HFFc6 (cell line): ENCODE measurements at regions not wholly inside any gene's neighbourhood (a gene's known extent, or its start where the extent isn't known, plus 50 kb on each side); places are given as distances from the start of the nearest gene placed in this dataset.
"Not testable (repeated sequence)": the region's sequence is repeated elsewhere in the genome, so short reads cannot be mapped to it uniquely, and the experiment has no call there.

Experiments
- DNase-seq: peaks from one replicate; pipeline ENCODE4 v3.0.0-alpha.2; 2018
- H3K27ac Mint-ChIP-seq: 2 replicates; pipeline ENCODE4 v1.8.0; 2020; ENCODE audit warnings: mild to moderate bottlenecking, mixed read lengths
- H3K27me3 Mint-ChIP-seq: 2 replicates; pipeline ENCODE4 v1.8.0; 2021; ENCODE audit warnings: mild to moderate bottlenecking, moderate library complexity, mixed read lengths; ENCODE audit not compliant: insufficient read depth
- H3K36me3 Mint-ChIP-seq: 2 replicates; pipeline ENCODE4 v1.8.0; 2021; ENCODE audit warnings: low read depth, mixed read lengths
- H3K4me1 Mint-ChIP-seq: 2 replicates; pipeline ENCODE4 v1.8.0; 2020; ENCODE audit warnings: low read depth, mixed read lengths
- H3K4me3 Mint-ChIP-seq: 2 replicates; pipeline ENCODE4 v1.8.0; 2020; ENCODE audit warnings: mild to moderate bottlenecking, moderate library complexity, mixed read lengths
- H3K9me3 Mint-ChIP-seq: 2 replicates; pipeline ENCODE4 v1.8.0; 2020; ENCODE audit warnings: mild to moderate bottlenecking, mixed read lengths
- CTCF ChIP-seq: fragments of 200-600 bp; sonication (generic); IDR thresholded peaks from 2 replicates; pipeline ENCODE4 v1.5.0; 2021; ENCODE audit warnings: antibody characterized with exemption, mild to moderate bottlenecking

- Mint-ChIP-seq H3K27ac (no peak overlapping the region), H3K36me3 (peaks cover 8% of the 10 kb centered on the region), H3K9me3 (peaks cover 21% of the 10 kb centered on the region), H3K4me1 (peaks cover 10% of the 10 kb centered on the region), H3K4me3 (no peak overlapping the region), H3K27me3 (peaks cover 3% of the 10 kb centered on the region)
- TF ChIP-seq CTCF = no peak
- no peak for DNase-seq
These were observed 79.6 kb downstream of the C9orf50 start for GRCh38 chr9:129541270-129541669.

GRCh38 chr9:129539446-129539845 is 81.5 kb downstream of the C9orf50 start:
- Mint-ChIP-seq H3K4me1 (no peaks in the 10 kb centered on the region), H3K4me3 (no peak overlapping the region), H3K36me3 (peaks cover 8% of the 10 kb centered on the region), H3K27ac (no peak overlapping the region), H3K9me3 (peaks cover 21% of the 10 kb centered on the region), H3K27me3 (peaks cover 3% of the 10 kb centered on the region)
- TF ChIP-seq CTCF = no peak
- DNase-seq = no peak

- H3K9me3 Mint-ChIP-seq = peaks cover 14% of the 10 kb centered on the region
- H3K4me3 Mint-ChIP-seq, H3K27ac Mint-ChIP-seq, H3K27me3 Mint-ChIP-seq, H3K4me1 Mint-ChIP-seq, DNase-seq: not testable (repeated sequence)
- peaks cover 15% of the 10 kb centered on the region for H3K36me3 Mint-ChIP-seq
These were observed 89.0 kb downstream of the C9orf50 start for GRCh38 chr9:129531860-129532402.

GRCh38 chr9:129527955-129528354 is 92.9 kb downstream of the C9orf50 start:
- Mint-ChIP-seq H3K4me1 (peaks cover 11% of the 10 kb centered on the region), H3K36me3 (peaks cover 15% of the 10 kb centered on the region), H3K9me3 (peaks cover 20% of the 10 kb centered on the region), H3K27me3 (peaks cover 17% of the 10 kb centered on the region)
- not testable (repeated sequence) for H3K27ac Mint-ChIP-seq, DNase-seq, H3K4me3 Mint-ChIP-seq

- no peak for DNase-seq
- TF ChIP-seq CTCF = no peak
- no peak overlapping the region for H3K4me3 Mint-ChIP-seq
- H3K9me3 Mint-ChIP-seq = peaks cover 20% of the 10 kb centered on the region
- H3K4me1 Mint-ChIP-seq = peaks cover 5% of the 10 kb centered on the region; the same call in 1 of the 2 replicates
- peaks cover 15% of the 10 kb centered on the region for H3K27me3 Mint-ChIP-seq
- no peak overlapping the region for H3K27ac Mint-ChIP-seq
- peaks cover 15% of the 10 kb centered on the region for H3K36me3 Mint-ChIP-seq
These were observed 95.2 kb downstream of the C9orf50 start for GRCh38 chr9:129525656-129526196.

DNA sequence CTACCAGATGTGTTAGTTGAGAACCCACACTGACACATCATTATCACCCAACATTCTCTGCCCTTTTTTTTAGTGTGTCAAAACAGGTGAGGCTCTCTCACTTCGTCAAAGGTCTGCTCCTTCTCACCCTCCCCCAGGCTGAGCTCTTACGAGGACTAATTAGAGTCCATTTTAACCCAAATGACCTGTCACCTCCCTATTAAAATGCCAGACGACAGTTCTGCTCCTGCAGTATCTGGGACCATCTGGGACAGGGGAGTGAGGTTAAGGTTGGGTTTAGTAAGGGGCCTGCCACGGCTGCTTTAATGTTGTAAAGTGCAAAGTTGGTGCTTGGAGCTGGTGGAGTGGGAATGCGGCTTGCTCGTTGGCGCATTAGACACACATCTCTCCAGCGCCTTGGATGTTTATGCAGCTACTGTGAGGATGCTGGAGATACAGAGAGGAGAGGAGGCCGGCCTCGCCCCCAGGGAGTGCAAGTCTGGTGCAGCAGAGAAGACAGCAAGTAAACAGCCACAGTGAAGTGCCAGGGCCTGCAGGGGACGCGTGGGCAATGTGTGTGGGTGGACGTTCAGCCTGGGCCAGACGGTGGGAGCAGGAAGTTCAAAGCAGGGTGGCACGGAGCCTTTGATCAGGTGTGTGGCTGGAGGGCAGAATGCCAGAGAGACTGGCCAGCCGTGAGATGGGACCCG is 96.2 kb downstream of the C9orf50 start:
- peaks cover 15% of the 10 kb centered on the region for H3K27me3 Mint-ChIP-seq
- TF ChIP-seq CTCF = no peak
- H3K4me1 Mint-ChIP-seq = peaks cover 5% of the 10 kb centered on the region; the same call in 1 of the 2 replicates
- no peak overlapping the region for H3K4me3 Mint-ChIP-seq
- peaks cover 15% of the 10 kb centered on the region for H3K36me3 Mint-ChIP-seq
- peaks cover 20% of the 10 kb centered on the region for H3K9me3 Mint-ChIP-seq
- no peak for DNase-seq
- H3K27ac Mint-ChIP-seq = no peak overlapping the region
